Endothelial cell of umbilical vein (primary cell): ENCODE measurements at regions not wholly inside any gene's neighbourhood (a gene's known extent, or its start where the extent isn't known, plus 50 kb on each side); places are given as distances from the start of the nearest gene placed in this dataset.

Experiments used
- EZH2 ChIP-seq: IDR thresholded peaks from 2 replicates; pipeline ENCODE4 v1.6.1; 2012; ENCODE audit warnings: borderline replicate concordance, low read depth, mild to moderate bottlenecking, moderate library complexity, low read length, inconsistent platforms; ENCODE audit not compliant: severe bottlenecking
- JUN ChIP-seq: IDR thresholded peaks from 2 replicates; pipeline ENCODE4 v1.6.1; 2011; ENCODE audit warnings: borderline replicate concordance, low read depth; ENCODE audit not compliant: insufficient read length, insufficient read depth
- MYC ChIP-seq: IDR thresholded peaks from one replicate; pipeline ENCODE4 v1.6.1; 2011; ENCODE audit warnings: mild to moderate bottlenecking, low read depth, low read length
- POLR2A ChIP-seq: IDR thresholded peaks from 2 replicates; pipeline ENCODE4 v1.6.1; 2012; ENCODE audit warnings: low read depth, mild to moderate bottlenecking, control low read depth, low read length
- POLR2AphosphoS5 ChIP-seq: IDR thresholded peaks from 2 replicates; pipeline ENCODE4 v1.6.1; 2012; ENCODE audit warnings: low read depth, mild to moderate bottlenecking, control low read depth, low read length, moderate library complexity; ENCODE audit not compliant: insufficient read depth
- TF ChIP-seq, protein P1 (sequence below), 2 donors: IDR thresholded peaks; 1 replicate in 1 of 2; 2 replicates in 1 of 2; pipeline ENCODE4 v1.5.1; 2011; ENCODE audit warnings: low read length in 2 of 2, mild to moderate bottlenecking in 2 of 2, moderate library complexity in 2 of 2, control low read depth in 1 of 2, inconsistent platforms in 1 of 2, low read depth in 1 of 2; ENCODE audit not compliant: insufficient read depth in 1 of 2; ENCODE audit errors: extremely low read depth in 1 of 2
- TF ChIP-seq, protein P2 (sequence below): IDR thresholded peaks from 2 replicates; pipeline ENCODE4 v1.6.1; 2011; ENCODE audit not compliant: insufficient read depth, insufficient read length

DNA sequence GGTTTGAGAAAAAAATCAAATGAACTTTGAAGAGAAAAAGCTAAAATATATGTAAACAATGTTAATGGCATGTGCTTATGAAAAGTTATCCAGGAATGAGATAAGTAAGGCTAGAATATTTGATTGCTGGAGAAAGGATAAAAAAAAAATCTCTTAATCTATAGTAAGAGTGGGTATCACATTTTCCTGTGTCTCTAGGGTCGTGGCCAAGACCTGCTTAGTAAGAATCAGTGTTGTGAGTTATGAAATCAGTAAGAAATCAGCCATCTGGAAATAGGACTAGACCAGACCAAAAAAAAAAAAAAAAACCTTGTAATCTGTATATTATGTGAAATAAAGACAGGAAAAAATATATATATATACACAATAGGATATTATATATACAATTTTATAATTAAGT, 1153.9 kb downstream of the CDH11 start:
- TF ChIP-seq POLR2AphosphoS5 (no peak), POLR2A (no peak), EZH2 (no peak), MYC (no peak), JUN (no peak)
- TF ChIP-seq, protein P1, sequence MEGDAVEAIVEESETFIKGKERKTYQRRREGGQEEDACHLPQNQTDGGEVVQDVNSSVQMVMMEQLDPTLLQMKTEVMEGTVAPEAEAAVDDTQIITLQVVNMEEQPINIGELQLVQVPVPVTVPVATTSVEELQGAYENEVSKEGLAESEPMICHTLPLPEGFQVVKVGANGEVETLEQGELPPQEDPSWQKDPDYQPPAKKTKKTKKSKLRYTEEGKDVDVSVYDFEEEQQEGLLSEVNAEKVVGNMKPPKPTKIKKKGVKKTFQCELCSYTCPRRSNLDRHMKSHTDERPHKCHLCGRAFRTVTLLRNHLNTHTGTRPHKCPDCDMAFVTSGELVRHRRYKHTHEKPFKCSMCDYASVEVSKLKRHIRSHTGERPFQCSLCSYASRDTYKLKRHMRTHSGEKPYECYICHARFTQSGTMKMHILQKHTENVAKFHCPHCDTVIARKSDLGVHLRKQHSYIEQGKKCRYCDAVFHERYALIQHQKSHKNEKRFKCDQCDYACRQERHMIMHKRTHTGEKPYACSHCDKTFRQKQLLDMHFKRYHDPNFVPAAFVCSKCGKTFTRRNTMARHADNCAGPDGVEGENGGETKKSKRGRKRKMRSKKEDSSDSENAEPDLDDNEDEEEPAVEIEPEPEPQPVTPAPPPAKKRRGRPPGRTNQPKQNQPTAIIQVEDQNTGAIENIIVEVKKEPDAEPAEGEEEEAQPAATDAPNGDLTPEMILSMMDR (IDR thresholded peaks at IDR 0.05; ENCODE audit: extremely low read depth in 1 of 2, insufficient read depth in 1 of 2, low read depth in 1 of 2, low read length in 2 of 2), result no peak
- TF ChIP-seq, protein P2, sequence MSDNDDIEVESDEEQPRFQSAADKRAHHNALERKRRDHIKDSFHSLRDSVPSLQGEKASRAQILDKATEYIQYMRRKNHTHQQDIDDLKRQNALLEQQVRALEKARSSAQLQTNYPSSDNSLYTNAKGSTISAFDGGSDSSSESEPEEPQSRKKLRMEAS, result no peak
